Posterior cingulate gyrus (tissue), 11 donors: ENCODE measurements at regions not wholly inside any gene's neighbourhood (a gene's known extent, or its start where the extent isn't known, plus 50 kb on each side); places are given as distances from the start of the nearest gene placed in this dataset.

Experiments used
- DNase-seq, 10 donors: peaks; one replicate each; pipeline versions ENCODE4 v3.0.0 to v3.0.0-alpha.2; 2020 to 2021; ENCODE audit warnings: mixed read lengths in 3 of 10
- intact Hi-C: fragments of 100-400 bp; cut with DNase I; formaldehyde crosslinking; loops from one replicate; pipeline ENCODE4 v1.15.1; 2023

- intact Hi-C loops, result no loop called here
- DNase-seq, result no peak
Measured at GRCh38 chr20:4071178-4071693, 55.9 kb upstream of the RNF24 start.

DNA sequence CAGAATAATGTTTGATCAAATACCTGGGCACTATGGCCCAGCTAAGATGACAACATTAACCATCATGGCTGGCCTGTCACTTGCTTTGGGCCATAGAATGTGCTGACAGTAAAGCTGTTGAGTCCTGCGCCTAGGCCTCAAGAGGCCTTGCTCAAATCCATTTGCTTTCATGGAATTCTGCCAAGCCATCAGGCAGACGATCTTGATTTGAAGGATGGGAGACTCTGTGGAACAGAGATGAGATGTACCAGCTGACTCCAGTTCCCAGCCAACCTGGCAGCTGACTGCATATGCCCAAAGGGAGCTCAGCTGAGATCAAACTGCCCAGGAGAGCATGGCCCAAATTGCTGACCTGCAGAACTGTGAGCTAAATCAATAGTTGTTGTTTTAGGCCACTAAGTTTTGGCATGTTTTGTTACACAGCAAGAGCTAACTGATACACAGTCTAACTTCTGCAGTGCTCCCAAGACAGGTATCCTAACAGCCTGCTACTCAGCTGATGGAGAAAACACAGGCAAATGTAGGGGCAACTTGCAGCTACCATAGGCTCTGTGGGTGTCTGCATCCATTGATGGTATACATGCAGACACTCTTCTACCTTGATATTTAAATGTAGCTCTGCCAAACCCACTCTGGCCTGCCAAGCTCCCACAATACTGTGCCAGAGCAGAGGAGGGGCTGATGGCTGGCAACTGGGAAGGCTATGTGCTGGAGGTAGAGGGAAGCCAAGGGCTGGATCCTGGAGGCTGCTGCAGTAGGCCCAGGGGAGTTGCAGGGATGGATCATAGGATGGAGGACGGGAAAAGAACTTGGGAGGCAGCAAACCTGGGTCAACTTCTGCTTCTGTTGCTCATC is 55.2 kb upstream of the RNF24 start:
- intact Hi-C loops, result no loop called here
- peak in 1 of 10 donors; percentile 33 for DNase-seq

DNA sequence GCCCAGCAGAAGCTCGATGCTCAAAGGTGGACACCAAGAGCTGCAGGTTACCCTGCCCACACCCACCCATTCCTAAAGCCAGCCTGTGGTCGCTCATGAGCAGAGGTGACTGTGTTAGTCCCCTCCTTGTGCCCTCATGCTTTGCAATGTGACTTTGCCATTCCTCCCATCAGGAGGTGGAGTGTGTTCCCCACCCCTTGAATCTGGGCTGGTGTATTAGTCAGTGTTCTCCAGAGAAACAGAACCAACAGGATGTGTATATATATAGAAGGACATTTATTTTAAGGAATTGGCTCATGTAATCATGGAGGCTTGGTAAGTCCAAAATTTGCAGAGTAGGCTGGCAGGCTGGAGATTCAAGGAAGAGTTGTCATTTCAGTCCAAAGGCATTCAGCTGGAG is 54.4 kb upstream of the RNF24 start:
- intact Hi-C loops, result no loop called here
- DNase-seq, result peak in 3 of 10 donors; percentile 29 to 75 (median 43)

DNA sequence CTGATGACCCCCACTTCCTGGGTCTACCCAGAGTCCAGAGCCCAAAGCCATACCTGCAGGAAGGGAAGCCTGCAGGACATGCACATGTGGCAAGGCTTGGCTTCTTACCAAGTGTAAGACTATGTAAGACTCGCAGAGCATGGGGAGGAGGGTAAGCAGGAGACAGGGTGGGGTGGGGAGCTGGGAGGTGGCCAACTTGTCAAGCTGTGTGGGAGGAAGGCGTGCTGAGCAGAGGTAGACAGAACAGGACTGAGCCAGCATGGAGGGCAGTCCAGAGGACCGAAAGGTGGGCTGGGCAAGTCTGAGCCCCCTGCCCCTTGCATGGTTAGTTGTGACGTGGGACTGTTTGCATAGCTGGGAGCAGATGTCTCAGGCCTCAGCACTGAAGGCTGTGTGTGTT is 53.4 kb upstream of the RNF24 start:
- peak in 1 of 10 donors; percentile 58 for DNase-seq
- intact Hi-C loops, result no loop called here

DNA sequence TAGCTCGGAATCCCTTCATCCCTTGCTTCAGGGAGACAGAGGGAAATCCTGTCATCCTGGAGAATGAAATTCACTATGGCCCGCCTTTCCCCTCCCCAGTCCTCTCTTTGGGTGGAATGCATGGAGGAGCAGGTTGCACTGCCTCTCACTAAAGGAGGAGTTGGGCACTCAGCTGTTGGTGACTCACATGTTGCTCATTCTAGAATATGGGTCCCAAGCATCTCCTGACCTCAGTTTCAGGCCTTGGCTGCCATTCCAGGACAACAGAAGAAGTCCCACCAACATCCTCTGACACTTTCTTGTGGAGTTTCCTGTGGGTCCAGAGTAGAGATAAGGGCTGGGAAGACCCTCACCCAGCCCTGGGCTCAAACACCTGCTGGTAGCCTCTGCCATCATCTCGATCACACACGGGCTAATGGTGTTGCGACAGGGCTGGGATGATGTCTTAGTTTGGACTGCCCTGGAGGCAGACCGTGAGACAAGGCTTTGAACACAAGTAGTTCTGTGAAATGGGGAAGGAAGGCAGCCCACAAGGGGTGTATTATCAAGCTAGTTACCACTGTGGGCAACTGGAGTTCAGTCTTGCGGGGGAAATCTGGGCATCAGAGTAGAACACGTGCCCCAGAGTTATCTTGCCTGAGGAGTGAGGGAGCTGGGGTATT is 52.4 kb upstream of the RNF24 start:
- intact Hi-C loops, result no loop called here
- peak in 1 of 10 donors; percentile 18 for DNase-seq

DNA sequence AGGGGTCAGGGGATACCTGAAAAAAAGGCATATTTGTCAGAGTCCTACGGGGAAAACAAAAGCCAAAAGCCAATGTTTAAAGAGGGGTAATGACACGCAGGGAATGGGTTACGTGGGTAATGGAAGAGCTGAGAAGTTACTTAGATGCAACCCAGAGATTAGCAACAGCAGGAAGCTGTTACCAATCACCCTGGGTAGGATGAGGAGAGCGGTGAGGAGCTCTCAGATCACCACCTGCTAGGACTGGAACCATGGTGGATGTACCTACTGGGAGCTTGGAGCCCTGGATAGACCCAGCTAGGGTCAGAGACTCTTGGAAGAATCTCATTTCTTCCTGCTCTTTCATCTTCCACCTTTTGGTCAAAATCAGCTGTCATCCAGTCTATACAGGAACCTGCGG is 51.2 kb upstream of the RNF24 start:
- no peak for DNase-seq
- intact Hi-C loops, result no loop called here

- DNase-seq, result no peak
- intact Hi-C loops, result no loop called here
Measured at GRCh38 chr20:4065391-4065844, 50.1 kb upstream of the RNF24 start.
